WERI-Rb-1 (cell line): ENCODE measurements at regions not wholly inside any gene's neighbourhood (a gene's known extent, or its start where the extent isn't known, plus 50 kb on each side); places are given as distances from the start of the nearest gene placed in this dataset.

Source experiments
- DNase-seq: peaks from one replicate; pipeline ENCODE4 v3.0.0-alpha.2; 2020
- H3K27ac ChIP-seq: fragments of 250-450 bp; sonication (Bioruptor Pico); 2 replicates; pipeline ENCODE4 v1.5.1; 2020; ENCODE audit warnings: mild to moderate bottlenecking, moderate library complexity
- H3K27me3 ChIP-seq: fragments of 250-450 bp; sonication (Bioruptor Pico); 2 replicates; pipeline ENCODE4 v1.5.1; 2021; ENCODE audit warnings: mild to moderate bottlenecking, low read depth, moderate library complexity; ENCODE audit not compliant: insufficient read depth, severe bottlenecking
- H3K36me3 ChIP-seq: fragments of 250-450 bp; sonication (Bioruptor Pico); 2 replicates; pipeline ENCODE4 v1.5.1; 2020; ENCODE audit warnings: mild to moderate bottlenecking, moderate library complexity
- H3K4me3 ChIP-seq: 2 replicates; pipeline ENCODE4 v1.5.1; 2011; ENCODE audit warnings: low read depth, mild to moderate bottlenecking, control low read depth, low read length
- H3K9me3 ChIP-seq: fragments of 250-450 bp; sonication (Bioruptor Pico); 2 replicates; pipeline ENCODE4 v1.5.1; 2021; ENCODE audit warnings: mild to moderate bottlenecking, moderate library complexity; ENCODE audit not compliant: severe bottlenecking
- TF ChIP-seq, protein P1 (sequence below): IDR thresholded peaks from 2 replicates; pipeline ENCODE4 v1.5.1; 2011; ENCODE audit warnings: low read depth, mild to moderate bottlenecking, control low read depth, inconsistent platforms, low read length

DNA sequence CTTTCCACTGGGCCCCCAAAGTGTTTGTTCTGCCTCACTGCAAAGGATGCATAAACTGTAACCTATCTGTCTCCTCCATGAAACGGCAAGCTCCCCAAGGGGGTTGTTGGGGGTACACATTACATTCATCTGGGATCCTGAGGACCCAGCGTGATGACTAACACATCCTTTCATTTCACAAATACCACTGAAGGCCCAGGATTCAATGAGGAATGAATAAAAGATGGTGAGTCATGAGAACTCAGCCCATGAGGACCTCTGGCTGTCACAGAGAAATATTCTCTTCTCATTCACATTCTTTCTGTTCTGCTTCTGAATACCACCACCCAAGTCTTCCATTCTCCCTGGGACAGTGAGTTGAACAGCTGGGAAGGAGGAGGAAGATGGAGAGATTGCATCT lies 149.8 kb downstream of the RBFOX3 start:
- DNase-seq = no peak
- TF ChIP-seq, protein P1, sequence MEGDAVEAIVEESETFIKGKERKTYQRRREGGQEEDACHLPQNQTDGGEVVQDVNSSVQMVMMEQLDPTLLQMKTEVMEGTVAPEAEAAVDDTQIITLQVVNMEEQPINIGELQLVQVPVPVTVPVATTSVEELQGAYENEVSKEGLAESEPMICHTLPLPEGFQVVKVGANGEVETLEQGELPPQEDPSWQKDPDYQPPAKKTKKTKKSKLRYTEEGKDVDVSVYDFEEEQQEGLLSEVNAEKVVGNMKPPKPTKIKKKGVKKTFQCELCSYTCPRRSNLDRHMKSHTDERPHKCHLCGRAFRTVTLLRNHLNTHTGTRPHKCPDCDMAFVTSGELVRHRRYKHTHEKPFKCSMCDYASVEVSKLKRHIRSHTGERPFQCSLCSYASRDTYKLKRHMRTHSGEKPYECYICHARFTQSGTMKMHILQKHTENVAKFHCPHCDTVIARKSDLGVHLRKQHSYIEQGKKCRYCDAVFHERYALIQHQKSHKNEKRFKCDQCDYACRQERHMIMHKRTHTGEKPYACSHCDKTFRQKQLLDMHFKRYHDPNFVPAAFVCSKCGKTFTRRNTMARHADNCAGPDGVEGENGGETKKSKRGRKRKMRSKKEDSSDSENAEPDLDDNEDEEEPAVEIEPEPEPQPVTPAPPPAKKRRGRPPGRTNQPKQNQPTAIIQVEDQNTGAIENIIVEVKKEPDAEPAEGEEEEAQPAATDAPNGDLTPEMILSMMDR = no peak

DNA sequence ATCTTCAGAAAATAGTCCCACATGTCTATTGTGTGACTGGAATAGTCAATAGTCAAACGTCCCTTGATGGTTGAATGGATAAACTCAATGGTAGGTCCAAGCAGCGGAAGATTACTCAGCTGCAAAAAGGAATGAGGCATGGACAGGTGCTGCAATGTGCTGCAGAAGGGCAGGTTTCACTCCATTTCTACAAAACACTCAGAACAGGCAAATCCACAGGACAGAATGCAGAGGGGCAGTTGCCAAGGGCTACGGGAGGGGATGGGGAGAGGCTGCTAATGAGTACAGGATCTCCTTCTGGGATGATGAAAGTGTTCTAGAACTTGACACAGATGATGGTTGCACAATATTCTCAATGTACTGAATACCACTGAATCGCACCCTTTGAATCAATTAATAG lies 151.0 kb downstream of the RBFOX3 start:
- H3K4me3 ChIP-seq = no peak overlapping the region
- DNase-seq = no peak
- H3K27ac ChIP-seq = no peak overlapping the region
- H3K9me3 ChIP-seq = no peaks in the 10 kb centered on the region
- peaks cover 6% of the 10 kb centered on the region for H3K36me3 ChIP-seq
- H3K27me3 ChIP-seq = no peaks in the 10 kb centered on the region
- TF ChIP-seq, protein P1 = no peak

More for the DNA sequence above, 149.8 kb downstream of the RBFOX3 start:
- H3K27me3 ChIP-seq = no peaks in the 10 kb centered on the region
- no peaks in the 10 kb centered on the region for H3K9me3 ChIP-seq
- peaks cover 6% of the 10 kb centered on the region for H3K36me3 ChIP-seq
- H3K27ac ChIP-seq = no peak overlapping the region
- no peak overlapping the region for H3K4me3 ChIP-seq

DNA sequence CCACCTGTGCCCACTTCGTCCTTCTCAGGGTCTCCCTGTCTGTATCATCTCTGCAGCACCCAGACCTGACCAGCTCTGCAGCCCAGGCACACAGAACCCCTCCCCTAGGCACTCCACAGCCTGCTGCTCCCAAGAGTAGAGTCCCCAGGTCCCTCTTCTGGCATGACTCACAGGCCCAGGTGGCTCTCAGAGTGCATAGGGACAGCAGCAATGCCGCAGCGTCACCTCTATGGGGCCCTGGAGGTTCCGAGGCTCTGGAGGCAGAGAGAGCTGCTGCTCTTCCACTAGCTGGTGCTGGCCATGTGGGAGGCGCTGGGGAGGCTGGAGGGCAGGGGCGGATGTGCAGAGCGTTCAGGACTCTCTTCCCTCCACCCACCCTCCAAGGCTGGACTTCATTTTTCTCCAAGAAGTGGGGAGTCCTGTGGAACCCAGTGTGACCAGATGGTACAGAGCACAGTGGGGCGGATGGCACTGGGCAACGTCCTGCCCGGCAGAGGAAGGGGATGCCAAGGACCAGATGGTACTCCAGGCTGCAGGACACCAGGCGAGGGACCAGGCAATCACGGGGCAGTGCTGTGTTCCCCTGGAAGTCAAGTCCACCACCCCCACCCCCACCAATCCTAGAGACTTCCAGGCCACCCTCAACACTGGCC lies 151.7 kb downstream of the RBFOX3 start:
- Histone ChIP-seq H3K27me3 (no peaks in the 10 kb centered on the region), H3K9me3 (no peaks in the 10 kb centered on the region), H3K27ac (no peak overlapping the region), H3K36me3 (peaks cover 4% of the 10 kb centered on the region), H3K4me3 (no peak overlapping the region)
- peak; percentile 37 for DNase-seq
- TF ChIP-seq, protein P1 = no peak

DNA sequence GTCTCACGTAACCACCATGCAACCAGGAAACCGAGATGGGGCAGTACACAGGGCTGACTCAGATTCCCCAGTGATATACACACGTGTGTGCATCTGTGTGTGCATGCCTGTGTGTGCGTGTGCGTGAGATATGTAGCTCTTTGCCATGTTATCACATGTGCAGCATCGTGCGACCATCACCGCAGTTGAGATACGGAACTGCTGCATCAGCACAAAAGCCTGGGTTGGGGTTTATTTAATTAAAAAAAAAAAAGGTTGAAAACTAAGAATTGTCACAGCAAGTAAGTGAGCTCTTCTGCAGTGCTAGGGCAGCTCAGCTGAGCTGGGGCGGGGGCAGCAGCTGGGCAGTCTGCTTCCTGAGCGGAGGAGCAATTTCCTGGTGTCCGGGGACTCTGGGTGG lies 152.5 kb downstream of the RBFOX3 start:
- DNase-seq = no peak
- Histone ChIP-seq H3K4me3 (no peak overlapping the region), H3K9me3 (no peaks in the 10 kb centered on the region), H3K36me3 (no peaks in the 10 kb centered on the region; the same call in none of the 2 replicates), H3K27ac (no peak overlapping the region), H3K27me3 (no peaks in the 10 kb centered on the region)
- TF ChIP-seq, protein P1 = no peak

DNA sequence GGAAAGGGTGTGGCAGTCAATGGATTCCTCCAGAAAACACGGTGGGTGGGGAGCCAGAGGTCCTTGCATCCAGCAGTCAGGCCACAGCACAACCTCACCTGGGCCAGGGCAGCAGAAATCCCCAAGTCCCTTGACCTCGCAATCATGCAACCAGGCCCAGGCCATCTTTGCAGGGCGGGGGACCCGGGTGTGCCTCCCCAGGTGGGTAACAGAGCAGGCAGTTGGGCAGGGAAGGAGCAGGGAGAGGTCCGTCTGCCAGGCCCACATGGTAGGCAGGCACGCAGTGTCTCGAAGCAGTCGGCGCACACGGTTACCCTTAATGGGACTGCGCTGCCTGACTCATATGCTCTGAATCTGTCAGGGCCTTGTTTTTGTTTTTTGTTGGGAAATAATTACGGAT lies 153.0 kb downstream of the RBFOX3 start:
- TF ChIP-seq, protein P1 = no peak
- no peak overlapping the region for H3K4me3 ChIP-seq
- H3K27me3 ChIP-seq = no peaks in the 10 kb centered on the region
- no peak overlapping the region for H3K27ac ChIP-seq
- H3K36me3 ChIP-seq = no peaks in the 10 kb centered on the region; the same call in none of the 2 replicates
- H3K9me3 ChIP-seq = no peaks in the 10 kb centered on the region
- DNase-seq = no peak

DNA sequence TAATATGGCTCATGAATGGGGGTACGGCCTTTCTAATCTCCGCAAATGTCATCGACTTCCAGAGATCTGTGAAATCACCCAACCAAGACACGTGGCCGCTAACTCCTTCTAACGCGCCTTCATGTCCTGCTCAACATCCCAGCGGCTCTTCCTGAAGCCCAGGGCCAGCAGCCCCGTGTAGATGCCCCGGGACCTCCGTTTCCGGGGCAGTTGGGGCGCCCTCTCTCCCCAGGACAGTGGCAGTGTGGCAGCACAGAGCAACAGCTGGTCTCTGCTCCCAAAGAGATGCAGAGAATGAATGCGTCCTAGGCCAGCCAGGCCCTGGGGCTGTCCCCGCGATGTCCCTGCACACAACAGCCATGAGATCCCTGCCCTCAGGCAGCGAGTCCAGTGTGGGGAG lies 153.5 kb downstream of the RBFOX3 start:
- no peaks in the 10 kb centered on the region for H3K9me3 ChIP-seq
- no peak overlapping the region for H3K27ac ChIP-seq
- H3K36me3 ChIP-seq = no peaks in the 10 kb centered on the region; the same call in none of the 2 replicates
- no peak overlapping the region for H3K4me3 ChIP-seq
- DNase-seq = no peak
- TF ChIP-seq, protein P1 = no peak
- H3K27me3 ChIP-seq = no peaks in the 10 kb centered on the region
